ENCODE measurements at regions not wholly inside any gene's neighbourhood (a gene's known extent, or its start where the extent isn't known, plus 50 kb on each side); places are given as distances from the start of the nearest gene placed in this dataset.

- no peak for TF ChIP-seq CTCF (conservative IDR thresholded peaks at IDR 0.05; ENCODE audit: low read depth, low read length)
- Histone ChIP-seq H3K79me2 (ENCODE audit: insufficient read depth, low read depth) (no peaks in the 10 kb centered on the region), H3K36me3 (ENCODE audit: insufficient read depth) (no peaks in the 10 kb centered on the region), H3K27me3 (ENCODE audit: insufficient read depth, low read depth) (no peaks in the 10 kb centered on the region), H3K27ac (no peak overlapping the region), H3K4me3 (IDR thresholded peaks at IDR 0.05; ENCODE audit: insufficient read depth, low read depth, low read length) (no peak overlapping the region), H3K9ac (no peak overlapping the region), H4K20me1 (ENCODE audit: insufficient read depth) (no peaks in the 10 kb centered on the region), H3K4me1 (ENCODE audit: low read depth, poor library complexity, severe bottlenecking) (no peaks in the 10 kb centered on the region), H3K4me2 (no peak overlapping the region), H2AFZ (ENCODE audit: low read depth) (no peak overlapping the region)
These were observed 200.3 kb downstream of the KTN1 start for GRCh38 chr14:55780156-55780946.

GRCh38 chr14:55781046-55781445 lies 201.0 kb downstream of the KTN1 start:
- Histone ChIP-seq H3K79me2 (ENCODE audit: insufficient read depth, low read depth) (no peaks in the 10 kb centered on the region), H3K27me3 (ENCODE audit: insufficient read depth, low read depth) (no peaks in the 10 kb centered on the region), H3K4me2 (no peak overlapping the region), H3K27ac (no peak overlapping the region), H4K20me1 (ENCODE audit: insufficient read depth) (no peaks in the 10 kb centered on the region), H3K4me3 (IDR thresholded peaks at IDR 0.05; ENCODE audit: insufficient read depth, low read depth, low read length) (no peak overlapping the region), H2AFZ (ENCODE audit: low read depth) (no peak overlapping the region), H3K9ac (no peak overlapping the region), H3K4me1 (ENCODE audit: low read depth, poor library complexity, severe bottlenecking) (no peaks in the 10 kb centered on the region), H3K36me3 (ENCODE audit: insufficient read depth) (no peaks in the 10 kb centered on the region)
- TF ChIP-seq CTCF (conservative IDR thresholded peaks at IDR 0.05; ENCODE audit: low read depth, low read length), result no peak

DNA sequence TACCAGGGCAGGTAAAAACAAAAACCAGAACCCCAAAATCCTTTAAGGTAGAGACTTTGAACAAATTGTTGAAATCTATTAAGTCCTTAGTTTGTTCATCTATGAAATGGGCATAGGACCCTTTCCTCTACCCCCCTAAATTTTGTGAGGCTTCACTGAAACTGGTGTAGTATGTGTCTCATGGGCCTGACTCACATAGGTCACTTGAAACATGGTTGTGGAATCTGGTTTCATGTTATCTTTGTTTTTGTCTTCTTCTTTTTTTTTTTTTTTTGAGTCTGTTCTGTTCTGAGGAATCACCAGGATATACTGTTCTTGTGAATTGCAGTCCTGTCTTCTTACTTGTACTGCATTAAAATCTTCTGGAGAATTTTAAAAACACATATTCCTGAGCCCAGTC lies 202.2 kb downstream of the KTN1 start:
- Histone ChIP-seq H3K27me3 (ENCODE audit: insufficient read depth, low read depth) (no peaks in the 10 kb centered on the region), H3K4me2 (no peak overlapping the region), H3K79me2 (ENCODE audit: insufficient read depth, low read depth) (no peaks in the 10 kb centered on the region), H3K4me3 (IDR thresholded peaks at IDR 0.05; ENCODE audit: insufficient read depth, low read depth, low read length) (no peak overlapping the region), H3K36me3 (ENCODE audit: insufficient read depth) (no peaks in the 10 kb centered on the region), H3K27ac (no peak overlapping the region), H4K20me1 (ENCODE audit: insufficient read depth) (no peaks in the 10 kb centered on the region), H2AFZ (ENCODE audit: low read depth) (no peak overlapping the region), H3K4me1 (ENCODE audit: low read depth, poor library complexity, severe bottlenecking) (no peaks in the 10 kb centered on the region), H3K9ac (no peak overlapping the region)
- no peak for TF ChIP-seq CTCF (conservative IDR thresholded peaks at IDR 0.05; ENCODE audit: low read depth, low read length)

GRCh38 chr14:55789406-55789805 lies 209.4 kb downstream of the KTN1 start:
- Histone ChIP-seq H3K4me2 (no peak overlapping the region), H3K27ac (no peak overlapping the region)

More at GRCh38 chr14:55789406-55789805, 209.4 kb downstream of the KTN1 start:
- Histone ChIP-seq H3K79me2 (ENCODE audit: insufficient read depth, low read depth) (no peaks in the 10 kb centered on the region), H3K9ac (no peak overlapping the region), H3K36me3 (ENCODE audit: insufficient read depth) (no peaks in the 10 kb centered on the region), H3K4me3 (IDR thresholded peaks at IDR 0.05; ENCODE audit: insufficient read depth, low read depth, low read length) (no peak overlapping the region), H3K4me1 (ENCODE audit: low read depth, poor library complexity, severe bottlenecking) (no peaks in the 10 kb centered on the region), H3K27me3 (ENCODE audit: insufficient read depth, low read depth) (no peaks in the 10 kb centered on the region), H2AFZ (ENCODE audit: low read depth) (no peak overlapping the region), H4K20me1 (ENCODE audit: insufficient read depth) (no peaks in the 10 kb centered on the region)
- no peak for TF ChIP-seq CTCF (conservative IDR thresholded peaks at IDR 0.05; ENCODE audit: low read depth, low read length)

All from KMS-11 (cell line).